SH-SY5Y (cell line): ENCODE measurements at regions not wholly inside any gene's neighbourhood (a gene's known extent, or its start where the extent isn't known, plus 50 kb on each side); places are given as distances from the start of the nearest gene placed in this dataset.

ENCODE experiments used
- GATA2 ChIP-seq: IDR thresholded peaks from 2 replicates; pipeline ENCODE4 v1.6.1; 2011; ENCODE audit warnings: mild to moderate bottlenecking, low read depth, low read length
- GATA3 ChIP-seq: IDR thresholded peaks from 2 replicates; pipeline ENCODE4 v1.6.1; 2011; ENCODE audit warnings: low read depth, mild to moderate bottlenecking, low read length, moderate library complexity

DNA sequence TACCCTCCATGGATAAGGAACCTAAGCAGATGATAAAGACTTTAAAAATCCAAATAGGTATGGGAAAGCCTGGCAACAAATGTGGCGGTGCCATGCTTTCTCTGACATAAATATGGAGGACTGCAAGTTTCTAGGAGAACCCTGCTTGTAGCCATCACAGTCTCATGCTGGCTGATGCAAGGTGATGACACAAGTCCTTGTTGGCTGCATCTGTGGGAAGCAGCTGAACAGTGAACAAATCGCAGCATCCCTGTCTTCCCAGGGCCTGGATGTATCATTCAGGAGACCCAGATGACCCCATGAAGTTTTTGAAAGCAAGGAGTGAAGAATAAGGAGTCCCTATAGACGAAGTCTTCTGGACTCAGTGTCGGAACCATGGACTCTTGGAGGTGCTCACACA is 234.4 kb upstream of the HS3ST1 start:
- TF ChIP-seq GATA2 (no peak), GATA3 (no peak)
